IPS-NIHi11 (cell line): ENCODE measurements at regions not wholly inside any gene's neighbourhood (a gene's known extent, or its start where the extent isn't known, plus 50 kb on each side); places are given as distances from the start of the nearest gene placed in this dataset.
"Not testable (repeated sequence)": the region's sequence is repeated elsewhere in the genome, so short reads cannot be mapped to it uniquely, and the experiment has no call there.

Experiments
- DNase-seq: peaks from one replicate; pipeline ENCODE4 v3.0.0; 2012; ENCODE audit warnings: mixed read lengths, low spot score

DNA sequence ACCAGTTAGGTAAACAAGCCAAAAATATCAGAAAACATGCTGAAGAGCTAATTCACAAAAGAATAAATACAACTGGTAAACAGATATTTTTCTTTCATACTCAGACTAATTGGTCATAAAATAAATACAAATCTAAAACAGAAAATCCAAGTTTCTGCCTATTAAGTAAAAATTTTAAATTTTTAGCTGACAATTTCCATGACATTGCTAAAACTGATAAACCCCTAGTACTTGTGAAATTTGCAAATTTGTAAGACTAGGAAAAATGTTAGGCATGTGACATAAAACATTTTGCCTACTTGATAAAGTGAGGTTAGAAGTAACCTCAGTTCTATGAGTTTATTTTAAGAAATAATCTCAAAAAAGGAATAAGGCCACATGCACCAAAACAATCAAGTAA is 356.1 kb downstream of the LRATD1 start:
- DNase-seq, result no peak

- no peak for DNase-seq
Observed at GRCh38 chr2:14991723-14992122, 359.2 kb downstream of the LRATD1 start.

- no peak for DNase-seq
Observed at GRCh38 chr2:14994721-14995120, 362.2 kb downstream of the LRATD1 start.

DNA sequence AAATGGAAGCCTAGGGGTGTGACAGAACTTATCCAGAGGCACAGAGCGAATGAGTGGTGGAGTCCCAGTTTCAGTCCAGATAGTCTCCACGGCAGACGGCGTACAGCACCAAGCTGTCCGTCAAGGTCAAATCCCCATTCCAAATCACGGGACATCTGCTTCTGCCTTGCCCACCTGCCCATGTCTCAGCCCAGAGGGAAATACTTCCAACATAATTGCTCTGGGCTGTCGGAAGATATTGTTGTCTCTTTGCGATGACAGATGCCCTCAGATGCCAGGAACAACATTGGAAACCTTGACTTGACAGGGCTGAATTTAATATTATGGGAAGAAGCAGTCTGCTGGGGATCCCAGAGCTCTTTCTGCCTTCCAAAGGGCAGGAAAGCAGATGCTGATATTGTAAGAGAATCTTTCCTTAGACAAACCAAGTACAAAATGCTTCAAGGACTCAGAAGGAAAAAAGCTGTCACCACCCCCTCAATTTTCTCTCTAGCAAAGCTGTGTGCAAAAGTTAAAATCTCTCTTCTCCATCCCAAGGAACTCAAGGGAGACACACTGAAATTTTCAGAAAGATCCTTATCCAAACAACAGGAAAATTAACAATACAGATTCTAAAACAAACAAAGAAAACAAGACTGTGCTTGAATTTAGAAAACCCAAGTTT is 364.0 kb downstream of the LRATD1 start:
- DNase-seq, result no peak

- no peak for DNase-seq
Observed at GRCh38 chr2:14998546-14998945, 366.0 kb downstream of the LRATD1 start.

DNA sequence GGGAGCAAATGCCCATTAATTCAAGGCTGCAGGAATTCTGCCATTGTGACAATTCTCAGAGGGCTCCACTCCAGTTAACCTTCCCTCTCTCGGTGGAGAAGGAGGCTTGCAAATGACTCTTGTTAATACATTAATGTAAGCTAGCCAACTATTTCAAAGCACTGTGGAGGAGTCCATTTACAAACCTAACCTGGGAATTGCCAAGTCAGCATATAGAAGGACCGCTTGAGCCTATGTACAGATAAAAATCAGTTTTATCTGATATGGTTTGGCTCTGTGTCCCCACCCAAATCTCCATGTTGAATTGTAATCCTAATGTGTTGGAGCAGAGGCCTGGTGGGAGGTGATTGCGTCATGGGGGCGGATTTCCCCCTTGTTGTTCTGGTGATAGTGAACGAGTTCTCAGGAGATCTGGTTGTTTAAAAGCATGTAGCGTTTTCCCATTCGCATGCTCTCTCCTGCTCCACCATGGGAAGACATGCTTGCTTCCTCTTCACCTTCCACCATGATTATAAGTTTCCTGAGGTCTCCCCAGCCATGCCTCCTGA is 366.7 kb downstream of the LRATD1 start:
- DNase-seq, result no peak

DNA sequence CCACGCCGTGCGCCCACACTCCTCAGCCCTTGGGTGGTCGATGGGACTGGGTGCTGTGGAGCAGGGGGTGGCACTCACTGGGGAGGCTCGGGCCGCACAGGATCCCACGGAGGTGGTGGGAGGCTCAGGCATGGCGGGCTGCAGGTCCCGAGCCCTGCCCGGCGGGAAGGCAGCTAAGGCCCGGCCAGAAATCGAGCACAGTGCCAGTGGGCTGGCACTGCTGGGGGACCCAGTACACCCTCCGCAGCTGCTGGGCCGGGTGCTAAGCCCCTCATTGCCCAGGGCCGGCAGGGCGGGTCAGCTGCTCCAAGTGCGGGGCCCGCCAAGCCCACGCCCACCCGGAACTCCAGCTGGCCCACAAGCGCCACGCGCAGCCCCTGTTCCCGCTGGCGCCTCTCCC is 370.0 kb downstream of the LRATD1 start:
- DNase-seq, result not testable (repeated sequence)

DNA sequence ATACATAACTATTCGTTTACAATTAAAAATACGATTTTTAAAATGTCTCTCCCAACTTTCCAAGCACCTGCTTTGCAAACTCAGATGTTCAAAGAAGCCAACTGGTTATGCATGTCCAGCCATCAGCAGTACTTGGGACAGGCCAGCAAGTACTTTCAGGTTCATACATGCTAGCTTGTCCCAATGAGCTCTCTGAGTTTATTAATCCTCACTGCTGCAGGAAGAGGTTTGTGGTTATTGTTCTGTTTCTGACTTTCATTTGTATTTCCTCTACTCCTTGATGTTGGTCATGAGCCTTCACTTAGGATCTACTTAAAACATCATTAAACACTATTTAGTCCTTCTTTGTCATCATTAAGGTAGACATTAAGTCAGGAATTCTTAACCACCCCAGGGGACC is 374.1 kb downstream of the LRATD1 start:
- no peak for DNase-seq

GRCh38 chr2:15009681-15010080 is 377.2 kb downstream of the LRATD1 start:
- DNase-seq, result no peak

GRCh38 chr2:15010346-15010745 is 377.8 kb downstream of the LRATD1 start:
- no peak for DNase-seq

DNA sequence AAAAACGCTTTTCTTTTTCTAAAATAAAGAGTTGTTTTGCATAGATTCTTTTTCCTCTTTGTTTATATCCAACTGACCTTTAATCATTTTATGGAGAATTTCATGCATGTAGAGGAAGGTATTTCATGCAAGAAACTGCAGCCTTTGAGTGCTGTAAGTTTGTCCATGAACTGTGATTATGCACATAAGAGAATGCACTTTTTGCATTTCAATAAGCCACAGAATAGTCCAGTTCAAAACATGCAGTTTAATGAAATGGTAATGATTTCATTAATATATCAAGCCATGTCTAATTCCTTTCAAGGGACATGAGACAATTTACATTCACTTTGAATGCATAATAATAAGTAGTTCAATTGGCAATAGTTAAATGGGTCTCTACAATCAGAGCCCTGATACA is 386.3 kb downstream of the LRATD1 start:
- no peak for DNase-seq

DNA sequence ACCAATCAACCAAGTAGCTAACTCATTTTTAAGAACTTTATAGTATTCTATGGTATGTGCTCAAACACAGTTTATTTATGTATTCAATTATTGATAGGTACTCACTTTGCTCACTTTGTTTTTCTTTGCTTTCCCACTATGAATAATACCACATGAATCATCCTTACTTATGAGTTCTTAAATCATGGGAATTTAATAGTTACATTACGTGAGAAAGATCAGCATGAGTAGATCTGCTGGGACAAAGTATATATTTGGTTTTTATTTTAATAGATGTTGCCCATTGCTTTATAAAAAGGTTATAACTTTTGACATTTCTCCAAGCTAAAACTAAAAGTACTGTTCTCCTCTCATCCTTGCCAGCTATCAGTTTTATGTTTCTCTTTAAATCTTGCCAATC is 390.7 kb downstream of the LRATD1 start:
- no peak for DNase-seq

- DNase-seq, result no peak
Observed at GRCh38 chr2:15028406-15028805, 395.9 kb downstream of the LRATD1 start.

DNA sequence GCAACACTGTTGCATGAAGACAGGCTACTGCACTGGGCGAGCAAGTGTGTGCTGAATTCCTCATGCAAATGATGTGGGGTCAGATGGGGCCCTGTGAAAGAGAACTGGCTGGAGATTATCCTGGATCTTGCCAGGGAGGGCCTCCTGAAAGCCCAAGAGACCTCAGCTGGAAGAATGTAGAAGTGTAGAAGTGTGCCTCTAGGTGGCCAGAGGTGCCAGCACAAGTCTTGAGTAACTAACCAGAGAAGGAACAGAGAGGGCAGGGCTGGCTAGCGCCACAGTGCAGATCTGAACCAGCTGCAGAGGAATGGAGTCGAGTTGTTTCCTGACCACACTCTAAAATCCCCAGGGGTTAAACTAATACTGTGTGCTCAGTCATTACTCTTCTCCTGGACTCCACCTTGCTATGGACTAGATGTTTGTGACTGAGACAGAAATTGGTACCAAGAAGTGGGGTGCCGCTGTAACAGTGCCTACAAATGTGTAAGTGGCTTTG is 399.3 kb downstream of the LRATD1 start:
- DNase-seq, result peak; percentile 34

GRCh38 chr2:15034246-15034645 is 401.7 kb downstream of the LRATD1 start:
- DNase-seq, result no peak

DNA sequence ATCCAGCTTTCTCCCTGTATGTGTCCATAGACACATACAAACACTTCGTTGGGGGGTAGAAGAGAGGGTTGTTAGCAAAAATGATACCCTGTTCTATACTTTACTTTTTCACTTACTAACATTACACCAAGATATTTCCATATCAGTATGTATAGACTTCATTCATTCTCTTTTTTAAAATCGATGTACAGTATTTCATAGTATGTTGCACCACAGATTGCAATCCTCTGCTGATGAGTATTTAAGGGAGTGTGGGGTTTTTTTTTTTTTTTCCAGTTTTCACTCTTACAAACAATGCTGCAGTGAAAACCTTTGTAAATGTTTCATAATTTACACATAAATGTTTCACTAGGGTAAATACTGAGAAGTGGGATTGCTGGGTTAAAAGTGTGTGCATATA is 402.3 kb downstream of the LRATD1 start:
- DNase-seq, result no peak

DNA sequence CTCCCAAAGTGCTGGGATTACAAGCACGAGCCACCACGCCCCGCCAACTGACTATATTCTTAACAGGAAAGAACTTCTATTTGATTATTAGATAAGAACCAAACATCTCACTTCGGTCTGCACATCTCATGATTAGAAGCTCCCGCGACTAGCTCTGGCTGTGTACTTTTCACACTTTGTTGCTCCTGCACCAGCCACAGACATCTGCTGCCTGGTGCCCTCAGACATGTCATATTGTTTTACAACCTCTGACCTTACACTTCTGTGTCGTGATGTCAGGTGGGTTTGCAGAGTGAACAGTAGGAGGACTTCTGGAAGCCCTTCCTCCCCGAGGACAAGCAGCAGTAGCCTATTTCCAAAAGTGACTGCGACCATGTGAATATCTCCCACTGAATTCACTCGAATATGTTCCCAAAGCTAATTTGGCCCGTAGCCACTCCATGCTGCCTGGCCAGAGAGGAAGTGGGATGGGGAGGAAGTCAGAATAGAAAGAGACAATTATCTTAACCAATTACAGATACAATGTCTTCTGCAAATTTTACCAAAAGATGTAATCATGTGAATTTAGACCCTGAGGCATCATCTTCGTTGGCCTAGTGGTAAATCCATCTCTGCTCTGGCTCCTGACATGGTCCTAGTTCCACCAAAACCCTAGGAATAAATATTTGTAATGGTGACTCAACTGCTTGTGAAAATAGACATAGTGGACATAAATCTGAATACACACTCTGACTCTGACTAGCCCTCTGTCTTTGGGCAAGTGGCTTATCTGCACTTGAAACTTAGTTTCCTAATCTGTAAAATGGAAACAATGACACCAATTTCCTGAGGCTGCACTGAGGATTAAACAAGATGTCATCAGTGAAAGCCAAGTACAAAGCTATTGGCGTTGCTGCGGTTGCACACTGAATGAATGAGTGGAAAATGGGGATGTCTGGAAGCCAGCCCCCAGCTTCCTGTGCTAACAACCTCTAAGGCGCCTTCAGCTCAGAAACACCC is 406.1 kb downstream of the LRATD1 start:
- DNase-seq, result no peak

GRCh38 chr2:15040429-15041084 is 408.0 kb downstream of the LRATD1 start:
- no peak for DNase-seq

GRCh38 chr2:15041429-15041837 is 408.9 kb downstream of the LRATD1 start:
- no peak for DNase-seq

- no peak for DNase-seq
Observed at GRCh38 chr2:15042801-15043217, 410.3 kb downstream of the LRATD1 start.

DNA sequence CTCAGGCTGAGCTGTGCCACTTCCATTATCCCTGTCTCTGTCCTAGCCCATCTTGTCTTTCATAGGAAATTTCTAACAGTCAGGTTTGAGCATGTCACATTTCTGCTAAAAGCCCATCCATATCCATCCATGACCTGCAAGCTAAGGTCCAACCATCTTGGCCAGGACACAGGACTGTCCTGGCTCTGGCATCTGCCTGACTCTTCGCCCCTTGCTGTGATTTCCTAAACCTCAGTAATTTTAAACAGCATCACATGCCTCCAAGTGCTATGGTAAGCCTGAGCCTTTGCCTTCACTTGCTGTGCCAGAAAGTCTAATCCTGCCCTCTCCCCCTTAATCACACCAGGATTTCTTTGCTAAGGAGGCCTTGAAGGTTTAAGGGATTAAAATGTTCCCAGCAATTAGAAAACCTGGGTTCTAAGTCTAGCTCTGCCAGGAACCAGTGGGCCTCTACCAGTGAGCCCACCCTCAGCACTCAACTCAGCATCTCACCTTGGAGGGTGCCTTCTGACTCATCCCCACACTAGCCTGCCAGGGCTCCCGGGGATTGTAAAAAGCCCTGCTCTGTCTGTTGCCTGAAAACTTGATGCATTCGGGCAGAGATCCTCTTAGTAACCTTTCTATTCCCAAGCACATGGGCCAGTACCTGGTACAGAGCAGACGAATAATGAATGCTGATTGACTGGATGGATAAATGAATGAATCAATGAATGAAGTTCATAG is 411.0 kb downstream of the LRATD1 start:
- no peak for DNase-seq

DNA sequence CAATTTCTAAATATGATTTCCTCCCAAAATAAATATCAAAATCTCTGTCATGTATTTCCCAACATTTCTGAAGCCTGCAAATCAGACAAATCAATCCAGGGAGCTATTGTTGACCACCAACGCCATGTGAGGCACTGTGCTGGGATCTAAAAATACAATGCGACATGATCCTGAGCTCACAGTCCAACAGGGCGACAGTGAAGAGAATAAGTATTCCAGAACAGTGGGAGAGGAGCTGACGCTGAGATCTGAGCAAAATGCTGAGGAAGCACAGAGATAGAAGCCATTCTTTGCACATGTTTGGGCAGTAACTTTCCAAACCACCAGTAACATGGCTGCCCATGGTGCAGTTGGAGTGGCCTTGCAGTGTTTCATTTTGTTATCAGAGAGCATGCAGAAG is 412.5 kb downstream of the LRATD1 start:
- no peak for DNase-seq
